Astrocyte of the cerebellum (primary cell): ENCODE measurements at regions not wholly inside any gene's neighbourhood (a gene's known extent, or its start where the extent isn't known, plus 50 kb on each side); places are given as distances from the start of the nearest gene placed in this dataset.

Experiments used
- DNase-seq: peaks from one replicate; pipeline ENCODE4 v3.0.0-alpha.2; 2011; ENCODE audit warnings: low read depth
- H3K4me3 ChIP-seq: 2 replicates; pipeline ENCODE4 v1.5.1; 2011; ENCODE audit warnings: mild to moderate bottlenecking, low read depth, low read length, moderate library complexity
- CTCF ChIP-seq: IDR thresholded peaks from 2 replicates; pipeline ENCODE4 v1.5.1; 2012; ENCODE audit warnings: low read length, low read depth, moderate library complexity, mild to moderate bottlenecking; ENCODE audit errors: missing control alignments
- in situ Hi-C: cut with HindIII; loops from 2 replicates; pipeline ENCODE4 v1.10.0; 2017; ENCODE audit warnings: low sequenced_read_pairs

GRCh38 chr3:88997260-88997659 lies 110.2 kb upstream of the EPHA3 start:
- H3K4me3 ChIP-seq, result no peak overlapping the region
- DNase-seq, result no peak
- no peak for TF ChIP-seq CTCF
- in situ Hi-C loops, result no loop called here

- H3K4me3 ChIP-seq, result no peak overlapping the region
- TF ChIP-seq CTCF, result no peak
- peak; percentile 37 for DNase-seq
- in situ Hi-C loops, result no loop called here
Observed at GRCh38 chr3:89000886-89001285, 106.5 kb upstream of the EPHA3 start.

- DNase-seq, result no peak
- in situ Hi-C loops, result no loop called here
- TF ChIP-seq CTCF, result no peak
- no peak overlapping the region for H3K4me3 ChIP-seq
Observed at GRCh38 chr3:89002191-89002590, 105.2 kb upstream of the EPHA3 start.

DNA sequence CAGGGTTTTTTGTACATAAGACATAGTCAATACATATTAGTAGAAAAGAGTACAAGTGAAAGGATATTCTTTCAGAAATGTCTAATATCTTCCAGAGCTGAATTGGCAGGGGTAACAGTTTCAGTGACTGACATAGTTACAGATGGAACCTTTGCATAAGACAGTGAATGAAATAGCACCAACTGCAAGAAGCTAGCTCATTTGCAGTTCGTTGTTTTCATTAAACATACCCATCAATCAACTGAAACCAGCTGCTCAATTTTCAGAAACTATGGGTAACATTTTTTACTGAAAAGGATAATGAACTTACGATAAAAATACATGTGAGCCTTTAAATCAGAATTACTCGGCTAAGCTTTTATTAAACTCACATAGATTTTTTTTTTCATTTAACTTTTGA lies 93.9 kb upstream of the EPHA3 start:
- TF ChIP-seq CTCF, result no peak
- no peak for DNase-seq
- H3K4me3 ChIP-seq, result no peak overlapping the region
- in situ Hi-C loops, result no loop called here

DNA sequence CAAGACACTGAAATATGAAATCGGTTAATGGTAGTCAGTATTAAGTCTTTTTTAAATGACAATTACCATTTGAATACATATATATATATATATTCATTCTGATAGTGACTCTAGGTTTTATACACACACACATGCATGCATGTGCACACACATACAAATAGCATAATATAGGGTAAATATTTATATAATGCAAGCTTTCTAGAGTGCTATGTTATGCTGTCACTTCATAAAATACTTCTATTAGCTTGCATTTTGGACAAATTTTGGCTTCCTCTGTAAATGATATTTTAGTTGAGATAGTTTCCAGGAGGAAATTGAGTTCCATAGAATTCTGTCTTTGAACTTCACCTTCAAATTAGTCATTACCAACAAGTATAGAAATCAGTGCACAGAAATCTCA lies 89.9 kb upstream of the EPHA3 start:
- no peak for DNase-seq
- TF ChIP-seq CTCF, result no peak
- in situ Hi-C loops, result no loop called here
- no peak overlapping the region for H3K4me3 ChIP-seq

DNA sequence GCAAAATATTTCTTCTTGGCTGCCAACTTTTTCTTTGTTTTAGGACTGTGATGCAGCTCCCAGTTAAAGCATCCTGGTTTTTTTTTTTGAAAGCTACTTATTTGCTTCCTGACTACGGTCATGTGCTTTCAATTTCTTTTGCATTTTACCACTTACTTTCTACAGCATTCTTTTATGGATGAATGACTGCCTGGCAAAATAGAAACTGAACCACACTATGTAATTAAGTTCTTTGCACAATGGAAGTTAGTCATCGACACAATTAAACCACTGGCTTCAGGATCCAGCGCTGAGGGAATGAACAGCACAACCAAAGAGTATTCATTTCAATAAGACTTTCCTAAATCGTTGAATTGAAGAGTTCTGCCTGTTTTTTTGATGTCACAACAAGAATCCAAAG lies 82.2 kb upstream of the EPHA3 start:
- no peak for TF ChIP-seq CTCF
- DNase-seq, result peak; percentile 94
- in situ Hi-C loops, result no loop called here
- H3K4me3 ChIP-seq, result no peak overlapping the region
